ENCODE measurements at regions not wholly inside any gene's neighbourhood (a gene's known extent, or its start where the extent isn't known, plus 50 kb on each side); places are given as distances from the start of the nearest gene placed in this dataset.

- no peak overlapping the region for H3K27ac ChIP-seq (ENCODE audit: extremely low read depth, low read depth, low read length)
- ChIA-PET CTCF (interaction anchor here (0.7 to 1.1 kb wide), 2 partner anchors 57 to 95 kb away, joined by 4 read pairs; no protein-coding TSS in a partner anchor), POLR2A (no interaction called here)
- H3K9me3 ChIP-seq (ENCODE audit: control insufficient read depth, insufficient read depth, low read depth, low read length): no peaks in the 10 kb centered on the region
- TF ChIP-seq ZNF341 (tag by site-specific recombination; IDR thresholded peaks at IDR 0.05; ENCODE audit: low read depth): no peak
- TF ChIP-seq GLI2 (tag by site-specific recombination; IDR thresholded peaks at IDR 0.05; ENCODE audit: borderline replicate concordance, low read depth): no peak
- TF ChIP-seq ZNF610 (tag by site-specific recombination; IDR thresholded peaks at IDR 0.05; ENCODE audit: borderline replicate concordance): no peak
- TF ChIP-seq ZNF140 (tag by site-specific recombination; IDR thresholded peaks at IDR 0.05): no peak
- no peak for TF ChIP-seq ZNF664 (tag by site-specific recombination; IDR thresholded peaks at IDR 0.05)
- TF ChIP-seq ZNF677 (tag by site-specific recombination; IDR thresholded peaks at IDR 0.05): no peak
- TF ChIP-seq, protein P1, sequence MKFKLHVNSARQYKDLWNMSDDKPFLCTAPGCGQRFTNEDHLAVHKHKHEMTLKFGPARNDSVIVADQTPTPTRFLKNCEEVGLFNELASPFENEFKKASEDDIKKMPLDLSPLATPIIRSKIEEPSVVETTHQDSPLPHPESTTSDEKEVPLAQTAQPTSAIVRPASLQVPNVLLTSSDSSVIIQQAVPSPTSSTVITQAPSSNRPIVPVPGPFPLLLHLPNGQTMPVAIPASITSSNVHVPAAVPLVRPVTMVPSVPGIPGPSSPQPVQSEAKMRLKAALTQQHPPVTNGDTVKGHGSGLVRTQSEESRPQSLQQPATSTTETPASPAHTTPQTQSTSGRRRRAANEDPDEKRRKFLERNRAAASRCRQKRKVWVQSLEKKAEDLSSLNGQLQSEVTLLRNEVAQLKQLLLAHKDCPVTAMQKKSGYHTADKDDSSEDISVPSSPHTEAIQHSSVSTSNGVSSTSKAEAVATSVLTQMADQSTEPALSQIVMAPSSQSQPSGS (tag by site-specific recombination; IDR thresholded peaks at IDR 0.05; ENCODE audit: low read depth): no peak
- no peak for TF ChIP-seq ZNF707 (tag by site-specific recombination; IDR thresholded peaks at IDR 0.05)
- no peak for TF ChIP-seq IKZF3 (tag by site-specific recombination; IDR thresholded peaks at IDR 0.05)
- no peak for TF ChIP-seq ZEB2 (tag by site-specific recombination; IDR thresholded peaks at IDR 0.05)
- no peak for TF ChIP-seq EGR2 (tag by site-specific recombination; IDR thresholded peaks at IDR 0.05; ENCODE audit: low read depth)
- no peaks in the 10 kb centered on the region for H3K4me1 ChIP-seq (ENCODE audit: control insufficient read depth, insufficient read depth, low read length)
- no peaks in the 10 kb centered on the region for H3K36me3 ChIP-seq (ENCODE audit: control insufficient read depth in 2 of 2, insufficient read depth in 1 of 2, low read length in 2 of 2)
- no peak overlapping the region for H3K4me3 ChIP-seq (ENCODE audit: low read depth, low read length)
These were observed 104.2 kb downstream of the CD83 start for GRCh38 chr6:14221564-14222279.

DNA sequence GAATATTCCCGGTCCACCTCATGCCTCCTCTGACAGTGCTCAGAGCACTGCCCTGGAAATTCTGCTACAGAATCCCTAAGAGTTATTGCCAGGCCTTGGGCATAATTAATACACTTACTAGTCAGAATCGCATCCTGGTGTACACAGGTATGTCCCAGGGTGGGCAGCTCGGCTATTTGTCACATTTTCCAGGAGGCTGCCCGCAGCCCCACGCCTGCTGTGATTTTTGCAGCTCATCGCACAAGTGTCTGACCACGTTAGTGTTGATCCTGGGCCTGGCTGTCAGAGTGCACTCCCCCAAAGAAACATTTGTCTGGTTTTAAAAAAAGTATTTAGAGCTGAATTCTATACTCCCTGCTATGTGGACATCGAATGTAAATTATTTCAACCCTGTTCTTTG, 105.4 kb downstream of the CD83 start:
- ChIA-PET POLR2A (no interaction called here), CTCF (interaction anchor here (0.6 to 1.1 kb wide), 3 partner anchors 94 to 488 kb away, joined by 3 to 7 read pairs (median 4); no protein-coding TSS in a partner anchor)
- no peak overlapping the region for H3K27ac ChIP-seq (ENCODE audit: extremely low read depth, low read depth, low read length)
- TF ChIP-seq ZFP3 (tag by site-specific recombination; IDR thresholded peaks at IDR 0.05; ENCODE audit: low read depth) (no peak), SP7 (tag by site-specific recombination; IDR thresholded peaks at IDR 0.05) (no peak), ZBTB48 (tag by site-specific recombination; IDR thresholded peaks at IDR 0.05) (no peak), ZSCAN16 (tag by site-specific recombination; IDR thresholded peaks at IDR 0.05) (no peak), ZNF76 (tag by site-specific recombination; IDR thresholded peaks at IDR 0.05; ENCODE audit: borderline replicate concordance, low read depth) (no peak), SP3 (tag by site-specific recombination; IDR thresholded peaks at IDR 0.05) (no peak), ZBTB49 (tag by site-specific recombination; IDR thresholded peaks at IDR 0.05; ENCODE audit: low read depth) (no peak), ZBTB10 (tag by site-specific recombination; IDR thresholded peaks at IDR 0.05) (no peak), ZNF335 (tag by site-specific recombination; conservative IDR thresholded peaks at IDR 0.05) (no peak), WT1 (tag by site-specific recombination; IDR thresholded peaks at IDR 0.05) (no peak), ZNF701 (tag by site-specific recombination; IDR thresholded peaks at IDR 0.05) (no peak), ZNF830 (tag by site-specific recombination; IDR thresholded peaks at IDR 0.05; ENCODE audit: low read depth) (no peak)
- TF ChIP-seq, protein P2, sequence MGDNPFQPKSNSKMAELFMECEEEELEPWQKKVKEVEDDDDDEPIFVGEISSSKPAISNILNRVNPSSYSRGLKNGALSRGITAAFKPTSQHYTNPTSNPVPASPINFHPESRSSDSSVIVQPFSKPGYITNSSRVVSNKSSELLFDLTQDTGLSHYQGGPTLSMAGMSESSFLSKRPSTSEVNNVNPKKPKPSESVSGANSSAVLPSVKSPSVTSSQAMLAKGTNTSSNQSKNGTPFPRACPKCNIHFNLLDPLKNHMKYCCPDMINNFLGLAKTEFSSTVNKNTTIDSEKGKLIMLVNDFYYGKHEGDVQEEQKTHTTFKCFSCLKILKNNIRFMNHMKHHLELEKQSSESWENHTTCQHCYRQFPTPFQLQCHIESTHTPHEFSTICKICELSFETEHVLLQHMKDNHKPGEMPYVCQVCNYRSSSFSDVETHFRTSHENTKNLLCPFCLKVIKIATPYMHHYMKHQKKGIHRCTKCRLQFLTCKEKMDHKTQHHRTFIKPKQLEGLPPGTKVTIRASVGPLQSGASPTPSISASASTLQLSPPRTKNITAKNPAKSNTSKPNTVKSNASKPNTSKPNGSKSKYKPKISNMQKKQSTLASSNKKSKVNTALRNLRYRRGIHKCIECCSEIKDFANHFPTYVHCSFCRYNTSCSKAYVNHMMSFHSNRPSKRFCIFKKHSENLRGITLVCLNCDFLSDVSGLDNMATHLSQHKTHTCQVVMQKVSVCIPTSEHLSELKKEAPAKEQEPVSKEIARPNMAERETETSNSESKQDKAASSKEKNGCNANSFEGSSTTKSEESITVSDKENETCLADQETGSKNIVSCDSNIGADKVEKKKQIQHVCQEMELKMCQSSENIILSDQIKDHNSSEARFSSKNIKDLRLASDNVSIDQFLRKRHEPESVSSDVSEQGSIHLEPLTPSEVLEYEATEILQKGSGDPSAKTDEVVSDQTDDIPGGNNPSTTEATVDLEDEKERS (tag by site-specific recombination; IDR thresholded peaks at IDR 0.05): no peak
- no peaks in the 10 kb centered on the region for H3K9me3 ChIP-seq (ENCODE audit: control insufficient read depth, insufficient read depth, low read depth, low read length)
- H3K4me3 ChIP-seq (ENCODE audit: low read depth, low read length): no peak overlapping the region
- no peaks in the 10 kb centered on the region for H3K36me3 ChIP-seq (ENCODE audit: control insufficient read depth in 2 of 2, insufficient read depth in 1 of 2, low read length in 2 of 2)
- H3K4me1 ChIP-seq (ENCODE audit: control insufficient read depth, insufficient read depth, low read length): no peaks in the 10 kb centered on the region
